Myocyte (in vitro differentiated cells): ENCODE measurements at regions not wholly inside any gene's neighbourhood (a gene's known extent, or its start where the extent isn't known, plus 50 kb on each side); places are given as distances from the start of the nearest gene placed in this dataset.
"Not testable (repeated sequence)": the region's sequence is repeated elsewhere in the genome, so short reads cannot be mapped to it uniquely, and the experiment has no call there.

Experiments used
- DNase-seq: peaks from one replicate; pipeline ENCODE4 v3.0.0-alpha.2; 2012; ENCODE audit warnings: low read depth

DNA sequence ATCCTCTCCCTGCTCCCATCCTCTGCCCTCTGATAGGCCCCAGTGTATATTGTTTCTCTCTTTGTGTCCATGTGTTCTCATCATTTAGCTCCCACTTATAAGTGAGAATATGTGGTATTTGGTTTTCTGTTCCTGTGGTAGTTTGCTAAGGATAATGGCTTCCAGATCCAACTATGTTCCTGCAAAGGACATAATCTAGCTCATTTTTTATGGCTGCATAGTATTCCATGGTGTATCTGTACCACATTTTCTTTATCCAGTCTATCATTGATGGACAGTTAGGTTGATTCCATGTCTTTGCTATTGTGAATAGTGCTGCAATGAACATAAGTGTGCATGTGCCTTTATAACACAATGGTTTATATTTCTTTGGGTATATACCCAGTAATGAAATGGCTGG, 57.8 kb upstream of the SMIM30 start:
- DNase-seq, result not testable (repeated sequence)

GRCh38 chr7:113175525-113176104, 57.3 kb upstream of the SMIM30 start:
- peak; percentile 29 for DNase-seq

DNA sequence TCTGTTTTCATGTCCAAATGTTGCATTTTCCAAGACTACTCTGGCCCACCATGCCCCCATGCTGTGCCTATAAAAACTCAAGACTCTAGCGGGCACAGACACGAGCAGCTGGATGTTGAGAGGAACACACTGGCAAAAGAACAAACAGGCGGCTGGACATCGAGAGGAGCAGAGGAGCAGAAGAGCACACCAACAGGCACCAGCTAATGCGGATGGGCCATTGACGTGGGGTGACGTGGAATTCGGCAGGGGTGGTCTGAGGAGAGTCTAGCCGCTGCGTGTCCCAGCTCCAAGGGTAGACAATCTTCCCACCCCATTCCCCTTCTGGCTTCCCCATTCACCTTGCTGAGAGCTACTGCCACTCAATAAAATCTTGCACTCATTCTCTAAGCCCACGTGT, 54.4 kb upstream of the SMIM30 start:
- no peak for DNase-seq

GRCh38 chr7:113170591-113170990, 52.2 kb upstream of the SMIM30 start:
- DNase-seq, result no peak
